Prostate gland (tissue), 2 donors: ENCODE measurements at regions not wholly inside any gene's neighbourhood (a gene's known extent, or its start where the extent isn't known, plus 50 kb on each side); places are given as distances from the start of the nearest gene placed in this dataset.

Source experiments
- DNase-seq: peaks from one replicate; pipeline ENCODE4 v3.0.0-alpha.2; 2019; ENCODE audit warnings: low spot score
- H3K27ac ChIP-seq, 2 donors: fragments of 200-600 bp; sonication (generic); 2 replicates each; pipeline ENCODE4 v1.5.1; 2017 to 2019
- H3K27me3 ChIP-seq: fragments of 200-600 bp; sonication (generic); replicated peaks from 2 replicates; pipeline ENCODE4 v1.5.1; 2019; ENCODE audit not compliant: insufficient read depth
- H3K36me3 ChIP-seq, 2 donors: fragments of 200-600 bp; sonication (generic); 1 replicate in 1 of 2; 2 replicates in 1 of 2; pipeline versions ENCODE4 v1.5.1 to v1.8.1; 2017 to 2019
- H3K4me1 ChIP-seq: fragments of 200-600 bp; sonication (generic); replicated peaks from 2 replicates; pipeline ENCODE4 v1.5.1; 2019
- H3K4me3 ChIP-seq, 2 donors: fragments of 200-600 bp; sonication (generic); 2 replicates each; pipeline ENCODE4 v1.5.1; 2017 to 2019
- H3K9me3 ChIP-seq: fragments of 200-600 bp; sonication (generic); 2 replicates; pipeline ENCODE4 v1.5.1; 2017
- CTCF ChIP-seq, 4 experiments: fragments of 200-600 bp in 2 of 4; fragments of 450-650 bp in 2 of 4; sonication (generic) in 2 of 4; IDR thresholded peaks; 1 replicate in 3 of 4; 2 replicates in 1 of 4; pipeline ENCODE4 v1.5.1; 2016 to 2019; ENCODE audit warnings: antibody characterized with exemption in 4 of 4, mild to moderate bottlenecking in 2 of 4, moderate library complexity in 2 of 4
- POLR2A ChIP-seq: fragments of 450-650 bp; IDR thresholded peaks from one replicate; pipeline ENCODE4 v1.6.1; 2016; ENCODE audit warnings: antibody characterized with exemption, mild to moderate bottlenecking
- POLR2AphosphoS5 ChIP-seq: sonication (generic); formaldehyde crosslinking; IDR thresholded peaks from one replicate; pipeline ENCODE4 v1.6.1; 2017; ENCODE audit warnings: antibody characterized with exemption
- WGBS: methylation state at CpG from one replicate; pipeline ENCODE4 v1.1.5; 2018; 5-methylcytosine and 5-hydroxymethylcytosine counted together
- intact Hi-C: fragments of 100-400 bp; cut with DNase I; formaldehyde crosslinking; loops from one replicate; pipeline ENCODE4 v1.14.2; 2022

DNA sequence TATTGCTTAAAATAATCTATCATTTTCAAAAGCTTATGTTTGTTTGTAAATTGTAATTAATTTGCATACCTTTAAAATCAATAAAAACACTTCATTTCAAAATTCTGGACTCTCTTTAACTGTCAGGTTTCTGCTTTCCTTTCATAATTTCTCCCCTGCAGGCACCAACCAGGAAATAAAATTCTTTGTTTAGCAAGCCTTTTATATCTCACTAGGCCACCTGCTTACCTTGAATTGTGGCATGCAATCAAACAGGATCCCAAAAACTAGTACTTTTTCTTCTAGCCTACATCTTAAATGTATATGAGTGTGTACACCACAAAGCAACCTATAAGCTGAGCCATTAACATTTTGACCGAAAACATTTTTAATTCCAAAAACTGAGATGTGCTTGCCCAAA is 233.1 kb downstream of the NR4A2 start:
- Histone ChIP-seq H3K4me1 (no peaks in the 10 kb centered on the region), H3K4me3 (no peak overlapping the region), H3K27me3 (no peaks in the 10 kb centered on the region), H3K9me3 (no peaks in the 10 kb centered on the region), H3K36me3 (no peaks in the 10 kb centered on the region), H3K27ac (no peak overlapping the region)
- TF ChIP-seq POLR2A (no peak), POLR2AphosphoS5 (no peak), CTCF (IDR thresholded peaks at IDR 0.05) (no peak)
- no peak for DNase-seq
- WGBS: 90% methylated on average over 1 of the region's 1 CpG
- intact Hi-C loops: no loop called here

DNA sequence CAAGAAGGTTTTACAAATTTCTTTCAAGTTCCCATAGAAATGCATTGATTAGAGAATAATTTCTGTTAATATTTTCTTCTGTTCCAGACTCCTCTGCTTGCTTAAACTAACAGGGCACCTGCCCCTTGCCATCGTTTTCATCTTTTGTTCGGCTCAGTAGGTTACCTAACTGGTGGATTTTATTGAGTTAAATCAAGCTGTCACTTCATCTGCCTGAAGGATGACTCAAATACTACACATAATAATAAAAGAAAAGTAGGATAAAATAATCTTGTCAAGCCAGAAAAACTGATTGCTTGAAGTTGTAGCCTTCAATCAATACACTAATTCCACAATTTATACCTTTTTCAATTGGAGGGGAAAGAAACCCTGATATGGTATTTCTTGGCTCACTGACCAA is 234.0 kb downstream of the NR4A2 start:
- WGBS: 52% methylated on average over 2 of the region's 2 CpGs
- TF ChIP-seq CTCF (IDR thresholded peaks at IDR 0.05) (no peak), POLR2AphosphoS5 (no peak), POLR2A (no peak)
- H3K9me3 ChIP-seq: no peaks in the 10 kb centered on the region
- H3K4me3 ChIP-seq: no peak overlapping the region
- no peak overlapping the region for H3K27ac ChIP-seq
- no peaks in the 10 kb centered on the region for H3K27me3 ChIP-seq
- H3K4me1 ChIP-seq: no peaks in the 10 kb centered on the region
- no peaks in the 10 kb centered on the region for H3K36me3 ChIP-seq
- no peak for DNase-seq
- intact Hi-C loops: no loop called here

DNA sequence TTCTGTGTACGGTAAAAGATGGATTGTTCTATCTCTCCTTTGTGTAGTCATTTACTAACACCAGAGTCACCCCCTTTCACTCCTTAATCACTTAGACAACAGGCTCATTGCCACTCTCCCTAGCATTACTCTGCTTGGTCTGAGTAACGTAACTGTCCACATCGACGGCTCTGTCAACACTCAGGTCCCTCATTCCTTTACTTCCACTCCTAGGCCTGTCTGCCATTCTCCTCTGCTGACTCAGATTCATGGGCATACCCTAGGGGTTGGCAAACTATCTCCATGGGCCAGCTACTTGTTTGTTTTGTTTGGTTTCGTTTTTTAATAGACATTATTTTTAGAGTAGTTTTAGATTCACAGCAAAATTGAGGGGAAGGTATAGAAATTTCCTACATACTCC is 243.9 kb downstream of the NR4A2 start:
- H3K9me3 ChIP-seq: no peaks in the 10 kb centered on the region
- intact Hi-C loops: no loop called here
- no peaks in the 10 kb centered on the region for H3K36me3 ChIP-seq
- no peak for TF ChIP-seq POLR2A
- TF ChIP-seq POLR2AphosphoS5: no peak
- no peak for TF ChIP-seq CTCF (IDR thresholded peaks at IDR 0.05)
- no peak overlapping the region for H3K27ac ChIP-seq
- no peak overlapping the region for H3K4me3 ChIP-seq
- WGBS: 74% methylated on average over 5 of the region's 5 CpGs
- no peaks in the 10 kb centered on the region for H3K4me1 ChIP-seq
- H3K27me3 ChIP-seq: no peaks in the 10 kb centered on the region
- no peak for DNase-seq

- intact Hi-C loops: no loop called here
- DNase-seq: no peak
Observed at GRCh38 chr2:156087875-156088274, 244.6 kb downstream of the NR4A2 start.

More at GRCh38 chr2:156087875-156088274, 244.6 kb downstream of the NR4A2 start:
- no peaks in the 10 kb centered on the region for H3K36me3 ChIP-seq
- H3K27me3 ChIP-seq: no peaks in the 10 kb centered on the region
- TF ChIP-seq POLR2A: no peak
- TF ChIP-seq CTCF (IDR thresholded peaks at IDR 0.05): no peak
- TF ChIP-seq POLR2AphosphoS5: no peak
- H3K27ac ChIP-seq: no peak overlapping the region
- no peak overlapping the region for H3K4me3 ChIP-seq
- H3K9me3 ChIP-seq: no peaks in the 10 kb centered on the region
- WGBS: 64% methylated on average over 2 of the region's 2 CpGs
- no peaks in the 10 kb centered on the region for H3K4me1 ChIP-seq
